HepG2 (cell line): ENCODE measurements at regions not wholly inside any gene's neighbourhood (a gene's known extent, or its start where the extent isn't known, plus 50 kb on each side); places are given as distances from the start of the nearest gene placed in this dataset.

ENCODE experiments used
- ATAC-seq: fragments of 200-7000 bp; cut with Tn5 transposase; 3 replicates; pipeline ENCODE4 v1.9.1; 2020; ENCODE audit warnings: mild to moderate bottlenecking, moderate library complexity
- BruUV-seq: library from RNA; stranded (reverse); fragments of 400-500 nt; replicated peaks from 2 replicates; lab custom pipeline; 2021; lab: Mats Ljungman, UMichigan
- CTCF ChIA-PET: fragments of 300-600 bp; formaldehyde crosslinking; extraction: SDS; loops from one replicate; lab custom pipeline; 2021; ENCODE audit warnings: low total read pairs, inconsistent platforms, low intra/inter-chr PET ratio; lab: Yijun Ruan, JAX
- POLR2A ChIA-PET: fragments of 350-600 bp; sonication (Branson Sonifier 250); formaldehyde crosslinking; loops from one replicate; lab custom pipeline; 2020; ENCODE audit warnings: antibody characterized with exemption, inconsistent platforms; lab: Yijun Ruan, JAX
- DNase-seq: peaks from one replicate; pipeline ENCODE4 v3.0.0-alpha.2; 2015; ENCODE audit warnings: low spot score
- FAIRE-seq: peaks from 3 replicates; lab custom pipeline; 2011; peaks lifted over from hg19 to GRCh38; lab: Jason Lieb, UNC
- H2AFZ ChIP-seq: one replicate; pipeline ENCODE4 v1.6.1; 2011; ENCODE audit warnings: low read length, inconsistent platforms
- H3K27ac ChIP-seq: fragments of 300-600 bp; 3 replicates; pipeline ENCODE4 v1.8.0; 2011; ENCODE audit warnings: mixed run types, mild to moderate bottlenecking, mixed read lengths, low read length, inconsistent platforms; ENCODE audit not compliant: insufficient read depth; ENCODE audit errors: extremely low read length
- H3K27me3 ChIP-seq, 2 experiments: fragments of 200-600 bp in 1 of 2; 2 replicates in 1 of 2; 3 replicates in 1 of 2; pipeline versions ENCODE4 v1.6.0 to v1.8.0; 2011; ENCODE audit warnings: low read length in 2 of 2, mild to moderate bottlenecking in 2 of 2, moderate library complexity in 2 of 2, inconsistent platforms in 1 of 2; ENCODE audit not compliant: insufficient read depth in 2 of 2, control insufficient read depth in 1 of 2
- H3K36me3 ChIP-seq, 2 experiments: fragments of 200-600 bp in 1 of 2; replicated peaks in 1 of 2; 2 replicates in 1 of 2; 3 replicates in 1 of 2; pipeline versions ENCODE4 v1.5.1 to v1.8.0; 2011; ENCODE audit warnings: low read length in 2 of 2, inconsistent platforms in 1 of 2; ENCODE audit not compliant: insufficient read depth in 2 of 2, control insufficient read depth in 1 of 2
- H3K4me1 ChIP-seq: 2 replicates; pipeline ENCODE4 v1.5.1; 2012; ENCODE audit warnings: low read length, inconsistent platforms; ENCODE audit not compliant: insufficient read depth
- H3K4me2 ChIP-seq: 2 replicates; pipeline ENCODE4 v1.6.0; 2011; ENCODE audit warnings: low read depth, low read length, inconsistent platforms
- H3K4me3 ChIP-seq, 3 experiments: fragments of 200-600 bp in 1 of 3; sonication (generic), shearing (Covaris generic) in 1 of 3; replicated peaks in 1 of 3; 2 replicates each; pipeline ENCODE4 v1.5.1; 2011 to 2016; ENCODE audit warnings: low read length in 3 of 3, inconsistent platforms in 2 of 3, low read depth in 2 of 3, mild to moderate bottlenecking in 2 of 3, control low read depth in 1 of 3, mixed read lengths in 1 of 3; ENCODE audit not compliant: insufficient read depth in 1 of 3
- H3K79me2 ChIP-seq: one replicate; pipeline ENCODE4 v1.6.1; 2011; ENCODE audit warnings: low read length, inconsistent platforms; ENCODE audit not compliant: insufficient read depth
- H3K9ac ChIP-seq: 2 replicates; pipeline ENCODE4 v1.6.0; 2011; ENCODE audit warnings: mild to moderate bottlenecking, low read depth, low read length, inconsistent platforms; ENCODE audit not compliant: insufficient read depth
- H3K9me3 ChIP-seq: 2 replicates; pipeline ENCODE4 v1.5.1; 2012; ENCODE audit warnings: mild to moderate bottlenecking, low read length
- H4K20me1 ChIP-seq: 2 replicates; pipeline ENCODE4 v1.6.0; 2011; ENCODE audit warnings: inconsistent platforms, mild to moderate bottlenecking, low read length, moderate library complexity; ENCODE audit not compliant: insufficient read depth
- BRF2 ChIP-seq: sonication (generic); formaldehyde crosslinking; IDR thresholded peaks from 2 replicates; pipeline ENCODE4 v1.8.1; 2022; ENCODE audit warnings: mild to moderate bottlenecking, missing genetic modification reagents
- HMGA1 ChIP-seq: sonication (generic); formaldehyde crosslinking; conservative IDR thresholded peaks from 2 replicates; pipeline ENCODE4 v1.4.0; 2020; ENCODE audit warnings: missing genetic modification reagents
- REL ChIP-seq: sonication (generic); formaldehyde crosslinking; conservative IDR thresholded peaks from 2 replicates; pipeline ENCODE4 v1.8.0; 2022; ENCODE audit warnings: mild to moderate bottlenecking, missing genetic modification reagents, moderate library complexity
- SNAPC5 ChIP-seq: sonication (generic); formaldehyde crosslinking; IDR thresholded peaks from 2 replicates; pipeline ENCODE4 v1.8.1; 2023; ENCODE audit warnings: mild to moderate bottlenecking, missing genetic modification reagents, borderline replicate concordance
- ZEB1 ChIP-seq: IDR thresholded peaks from 2 replicates; pipeline ENCODE4 v1.6.1; 2012; ENCODE audit warnings: mild to moderate bottlenecking, low read depth, inconsistent platforms; ENCODE audit not compliant: insufficient replicate concordance
- ZNF143 ChIP-seq: sonication (generic); formaldehyde crosslinking; IDR thresholded peaks from 2 replicates; pipeline ENCODE4 v1.4.0; 2020; ENCODE audit warnings: missing genetic modification reagents
- ZNF318 ChIP-seq: sonication (generic); formaldehyde crosslinking; IDR thresholded peaks from 2 replicates; pipeline ENCODE4 v1.4.0; 2020; ENCODE audit warnings: mild to moderate bottlenecking, missing genetic modification reagents
- ZNF75D ChIP-seq: sonication (generic); formaldehyde crosslinking; IDR thresholded peaks from 2 replicates; pipeline ENCODE4 v1.8.1; 2023; ENCODE audit warnings: missing genetic modification reagents, mild to moderate bottlenecking, borderline replicate concordance
- ZNF766 ChIP-seq: sonication (generic); formaldehyde crosslinking; IDR thresholded peaks from 2 replicates; pipeline ENCODE4 v1.5.0; 2020; ENCODE audit warnings: missing genetic modification reagents, borderline replicate concordance
- WGBS: methylation state at CpG from one replicate; pipeline ENCODE4 v1.1.6; 2017; ENCODE audit warnings: low lambda C conversion rate; 5-methylcytosine and 5-hydroxymethylcytosine counted together
- in situ Hi-C: cut with HindIII; loops from 2 replicates; pipeline ENCODE4 v1.10.0; 2017; ENCODE audit warnings: low pct_unique_long_range_greater_than_20kb; ENCODE audit not compliant: extremely low pct_ligation_motif_present
- intact Hi-C: fragments of 100-400 bp; cut with micrococcal nuclease; formaldehyde crosslinking; loops from one replicate; pipeline ENCODE4 v1.10.0; 2022; ENCODE audit not compliant: unreplicated experiment
- TF ChIP-seq, protein P1 (sequence below): IDR thresholded peaks from 2 replicates; pipeline ENCODE4 v1.6.1; 2016; ENCODE audit warnings: mild to moderate bottlenecking
- TF ChIP-seq, protein P2 (sequence below): sonication (generic); formaldehyde crosslinking; conservative IDR thresholded peaks from 2 replicates; pipeline ENCODE4 v1.4.0; 2020; ENCODE audit warnings: missing genetic modification reagents

DNA sequence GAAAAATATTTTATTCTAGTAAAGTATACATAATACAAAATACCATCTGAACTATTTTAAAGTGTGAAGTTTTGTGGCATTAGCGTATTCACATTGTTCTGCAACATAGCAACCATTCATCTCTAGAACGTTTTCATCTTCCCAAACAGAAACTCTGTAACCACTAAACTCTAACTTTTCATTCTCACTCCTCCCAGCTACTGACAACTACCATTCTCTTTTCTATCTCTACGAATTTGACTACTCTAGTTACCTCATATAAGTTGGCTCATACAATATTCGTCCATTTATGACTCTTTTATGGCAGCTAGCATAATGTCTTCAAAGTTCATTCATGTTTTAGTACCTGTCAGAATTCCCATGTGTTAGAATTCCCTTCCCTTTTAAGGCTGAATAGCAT, 150.5 kb upstream of the MIR17HG start:
- TF ChIP-seq REL (CRISPR knock-in tag) (no peak), ZNF143 (CRISPR knock-in tag) (no peak), ZNF318 (CRISPR knock-in tag) (no peak), HMGA1 (no peak), ZNF766 (no peak), SNAPC5 (no peak), ZNF75D (CRISPR knock-in tag) (no peak), ZEB1 (no peak), BRF2 (CRISPR knock-in tag) (no peak)
- TF ChIP-seq, protein P1, sequence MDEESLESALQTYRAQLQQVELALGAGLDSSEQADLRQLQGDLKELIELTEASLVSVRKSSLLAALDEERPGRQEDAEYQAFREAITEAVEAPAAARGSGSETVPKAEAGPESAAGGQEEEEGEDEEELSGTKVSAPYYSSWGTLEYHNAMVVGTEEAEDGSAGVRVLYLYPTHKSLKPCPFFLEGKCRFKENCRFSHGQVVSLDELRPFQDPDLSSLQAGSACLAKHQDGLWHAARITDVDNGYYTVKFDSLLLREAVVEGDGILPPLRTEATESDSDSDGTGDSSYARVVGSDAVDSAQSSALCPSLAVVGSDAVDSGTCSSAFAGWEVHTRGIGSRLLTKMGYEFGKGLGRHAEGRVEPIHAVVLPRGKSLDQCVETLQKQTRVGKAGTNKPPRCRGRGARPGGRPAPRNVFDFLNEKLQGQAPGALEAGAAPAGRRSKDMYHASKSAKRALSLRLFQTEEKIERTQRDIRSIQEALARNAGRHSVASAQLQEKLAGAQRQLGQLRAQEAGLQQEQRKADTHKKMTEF (CRISPR knock-in tag), result no peak
- TF ChIP-seq, protein P2, sequence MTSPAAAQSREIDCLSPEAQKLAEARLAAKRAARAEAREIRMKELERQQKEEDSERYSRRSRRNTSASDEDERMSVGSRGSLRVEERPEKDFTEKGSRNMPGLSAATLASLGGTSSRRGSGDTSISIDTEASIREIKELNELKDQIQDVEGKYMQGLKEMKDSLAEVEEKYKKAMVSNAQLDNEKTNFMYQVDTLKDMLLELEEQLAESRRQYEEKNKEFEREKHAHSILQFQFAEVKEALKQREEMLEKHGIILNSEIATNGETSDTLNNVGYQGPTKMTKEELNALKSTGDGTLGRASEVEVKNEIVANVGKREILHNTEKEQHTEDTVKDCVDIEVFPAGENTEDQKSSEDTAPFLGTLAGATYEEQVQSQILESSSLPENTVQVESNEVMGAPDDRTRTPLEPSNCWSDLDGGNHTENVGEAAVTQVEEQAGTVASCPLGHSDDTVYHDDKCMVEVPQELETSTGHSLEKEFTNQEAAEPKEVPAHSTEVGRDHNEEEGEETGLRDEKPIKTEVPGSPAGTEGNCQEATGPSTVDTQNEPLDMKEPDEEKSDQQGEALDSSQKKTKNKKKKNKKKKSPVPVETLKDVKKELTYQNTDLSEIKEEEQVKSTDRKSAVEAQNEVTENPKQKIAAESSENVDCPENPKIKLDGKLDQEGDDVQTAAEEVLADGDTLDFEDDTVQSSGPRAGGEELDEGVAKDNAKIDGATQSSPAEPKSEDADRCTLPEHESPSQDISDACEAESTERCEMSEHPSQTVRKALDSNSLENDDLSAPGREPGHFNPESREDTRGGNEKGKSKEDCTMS, result no peak
- TF ChIP-seq, all 625 proteins: peak for 0
- 0% methylated on average over 4 of the region's 4 CpGs for WGBS
- Histone ChIP-seq H3K9ac (no peak overlapping the region), H2AFZ (no peak overlapping the region), H3K4me3 (no peak overlapping the region), H3K9me3 (no peaks in the 10 kb centered on the region), H3K4me1 (no peaks in the 10 kb centered on the region), H3K27ac (no peak overlapping the region), H3K27me3 (no peaks in the 10 kb centered on the region), H3K36me3 (no peaks in the 10 kb centered on the region), H4K20me1 (no peaks in the 10 kb centered on the region), H3K79me2 (no peaks in the 10 kb centered on the region), H3K4me2 (no peak overlapping the region)
- ATAC-seq, result no peak
- no TSS peak for BruUV-seq
- intact Hi-C loops (no loop called here), in situ Hi-C loops (no loop called here)
- FAIRE-seq, result no peak
- ChIA-PET POLR2A (no interaction called here), CTCF (no interaction called here)
- DNase-seq, result no peak
